Stimulated activated naive B cell treated with anti-CD40 and anti-IgM and Interleukin-4, amounts not matched to agents 10 μg/mL and 1 μg/mL and 100 μg/mL, for 72 hours (primary cell): ENCODE measurements at regions not wholly inside any gene's neighbourhood (a gene's known extent, or its start where the extent isn't known, plus 50 kb on each side); places are given as distances from the start of the nearest gene placed in this dataset.

Experiments
- ATAC-seq, 2 donors: fragments of 150-1000 bp; cut with Tn5 transposase; replicated peaks; 2 replicates each; pipeline ENCODE4 v1.10.0; 2021; ENCODE audit warnings: moderate library complexity in 1 of 2
- DNase-seq: peaks from one replicate; pipeline ENCODE4 v3.0.0; 2021
- H3K27ac Mint-ChIP-seq: one replicate; pipeline ENCODE4 v1.8.0; 2022; ENCODE audit warnings: mild to moderate bottlenecking, mixed read lengths
- H3K27me3 Mint-ChIP-seq, 2 donors: one replicate each; pipeline ENCODE4 v1.8.0; 2022; ENCODE audit warnings: mixed read lengths in 2 of 2
- H3K36me3 Mint-ChIP-seq, 2 donors: one replicate each; pipeline ENCODE4 v1.8.0; 2022; ENCODE audit warnings: mixed read lengths in 2 of 2, mild to moderate bottlenecking in 1 of 2
- H3K4me1 Mint-ChIP-seq, 2 donors: one replicate each; pipeline ENCODE4 v1.8.0; 2022; ENCODE audit warnings: mixed read lengths in 2 of 2, mild to moderate bottlenecking in 1 of 2
- H3K4me3 Mint-ChIP-seq, 2 donors: one replicate each; pipeline ENCODE4 v1.8.0; 2022; ENCODE audit warnings: mild to moderate bottlenecking in 2 of 2, mixed read lengths in 2 of 2, moderate library complexity in 1 of 2
- H3K9me3 Mint-ChIP-seq, 2 donors: one replicate each; pipeline ENCODE4 v1.8.0; 2022; ENCODE audit warnings: mixed read lengths in 2 of 2, mild to moderate bottlenecking in 1 of 2

DNA sequence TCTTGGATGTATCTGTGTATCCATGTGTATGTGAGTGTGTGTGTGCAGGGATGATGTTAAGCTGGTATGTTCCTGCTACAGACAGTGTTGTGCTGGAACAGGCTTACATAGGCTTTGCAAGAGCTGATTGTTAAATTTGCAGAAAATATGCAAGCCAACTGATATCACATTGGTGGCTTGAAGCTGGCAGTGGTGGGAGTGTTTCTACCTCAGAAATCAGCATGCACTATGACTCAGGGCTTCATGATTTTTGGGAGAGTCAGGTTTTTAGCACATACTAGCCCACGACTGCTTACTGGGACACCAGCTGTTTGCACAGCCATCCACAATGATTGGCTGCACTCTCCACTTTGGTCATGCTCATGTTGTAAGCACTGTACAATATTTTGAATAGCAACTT, 261.8 kb downstream of the DHX15 start:
- peaks cover 0 to 2% of the 10 kb centered on the region in 2 donors for H3K9me3 Mint-ChIP-seq
- ATAC-seq (no peak), DNase-seq (no peak)

DNA sequence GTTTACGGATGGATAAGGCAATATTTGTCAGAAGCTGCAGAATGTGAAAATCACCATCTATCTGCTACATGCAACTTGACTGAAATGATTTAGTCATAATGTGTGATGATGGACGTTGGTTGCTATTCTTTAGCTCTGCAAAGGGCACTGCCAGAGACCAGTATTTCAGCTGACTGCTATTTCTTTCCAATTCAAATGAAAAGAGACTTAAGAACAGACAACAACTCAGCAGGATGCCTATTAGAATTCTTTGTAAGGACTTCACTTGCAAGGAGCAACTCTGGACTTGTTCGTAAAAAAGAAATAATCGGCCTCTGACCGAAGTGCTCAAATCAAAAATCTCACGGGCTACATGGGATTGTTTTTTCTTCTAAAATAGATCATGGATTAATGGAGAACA, 262.7 kb downstream of the DHX15 start:
- H3K36me3 Mint-ChIP-seq: no peaks in the 10 kb centered on the region
- no peaks in the 10 kb centered on the region for H3K4me1 Mint-ChIP-seq

More for the DNA sequence above, 261.8 kb downstream of the DHX15 start:
- no peaks in the 10 kb centered on the region for H3K36me3 Mint-ChIP-seq
- H3K4me3 Mint-ChIP-seq: no peak overlapping the region
- no peak overlapping the region for H3K27ac Mint-ChIP-seq
- H3K27me3 Mint-ChIP-seq: no peaks in the 10 kb centered on the region
- H3K4me1 Mint-ChIP-seq: no peaks in the 10 kb centered on the region

DNA sequence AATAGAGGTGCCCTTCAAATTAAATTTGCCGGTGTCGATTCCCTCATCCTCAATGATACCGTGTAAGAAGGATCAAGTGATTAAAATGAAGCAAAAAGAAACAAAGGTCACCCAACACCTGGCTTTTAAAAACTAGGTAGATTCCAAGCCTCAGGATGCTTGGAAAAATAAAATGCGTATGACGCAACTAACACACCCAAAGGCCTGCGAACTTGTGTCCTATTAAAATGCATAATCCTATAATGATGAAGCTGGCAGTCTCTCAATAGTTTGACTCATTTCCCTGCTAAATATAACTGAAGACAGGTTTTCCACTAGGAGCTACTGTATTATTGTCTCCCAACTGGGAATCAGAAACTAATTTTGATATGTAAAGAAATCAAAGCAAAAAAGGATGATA, 263.2 kb downstream of the DHX15 start:
- DNase-seq: no peak
- Mint-ChIP-seq H3K4me1 (no peaks in the 10 kb centered on the region), H3K27ac (no peak overlapping the region), H3K9me3 (peaks cover 0 to 2% of the 10 kb centered on the region in 2 donors), H3K4me3 (no peak overlapping the region), H3K36me3 (no peaks in the 10 kb centered on the region), H3K27me3 (no peaks in the 10 kb centered on the region)
- no peak for ATAC-seq

More for the DNA sequence above, 262.7 kb downstream of the DHX15 start:
- Mint-ChIP-seq H3K4me3 (no peak overlapping the region), H3K27me3 (no peaks in the 10 kb centered on the region), H3K27ac (no peak overlapping the region), H3K9me3 (peaks cover 0 to 2% of the 10 kb centered on the region in 2 donors)
- no peak for DNase-seq
- no peak for ATAC-seq

DNA sequence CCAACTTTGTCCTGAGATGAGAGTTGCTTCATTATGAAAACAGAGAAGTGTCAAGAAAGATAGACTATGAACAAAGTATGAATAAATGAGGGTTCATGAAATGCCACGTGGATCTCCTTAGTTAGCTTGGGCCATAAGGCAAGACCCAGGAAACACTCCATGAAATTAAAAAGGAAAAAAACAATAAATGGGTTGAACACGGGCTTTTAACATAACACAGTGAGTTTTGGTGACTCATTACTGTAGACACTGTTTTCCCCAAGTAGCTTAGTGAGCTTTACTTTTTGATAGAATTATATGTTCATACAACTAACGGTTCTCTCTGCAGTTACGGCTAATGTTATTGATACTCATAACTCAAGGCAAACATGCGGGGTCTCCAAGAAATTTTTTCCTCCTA, 265.0 kb downstream of the DHX15 start:
- H3K4me3 Mint-ChIP-seq: no peak overlapping the region

DNA sequence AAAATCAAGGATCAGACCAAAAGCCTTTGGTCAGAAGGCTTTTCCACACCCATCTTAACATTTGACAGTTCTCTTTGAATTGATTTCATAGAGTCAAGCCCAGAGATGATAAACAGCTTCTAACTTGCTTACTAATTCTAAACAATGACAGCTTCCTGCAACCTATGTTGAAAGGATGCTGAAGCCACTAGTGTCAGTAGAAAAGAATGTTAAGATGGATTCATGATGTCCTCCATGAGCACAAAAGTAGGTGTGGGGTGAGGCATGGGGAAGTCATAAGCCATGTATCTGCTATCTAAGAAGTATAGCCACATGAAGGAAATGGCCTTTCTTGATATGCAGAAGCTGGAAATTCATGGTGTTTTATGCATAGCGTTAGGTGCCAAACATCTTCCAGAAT, 269.3 kb downstream of the DHX15 start:
- peaks cover 0 to 2% of the 10 kb centered on the region in 2 donors for H3K9me3 Mint-ChIP-seq
- no peak overlapping the region for H3K27ac Mint-ChIP-seq
- H3K36me3 Mint-ChIP-seq: no peaks in the 10 kb centered on the region
- H3K27me3 Mint-ChIP-seq: no peaks in the 10 kb centered on the region
- ATAC-seq: no peak
- H3K4me1 Mint-ChIP-seq: no peaks in the 10 kb centered on the region
- no peak overlapping the region for H3K4me3 Mint-ChIP-seq
- DNase-seq: no peak

More for the DNA sequence above, 265.0 kb downstream of the DHX15 start:
- Mint-ChIP-seq H3K27me3 (no peaks in the 10 kb centered on the region), H3K36me3 (no peaks in the 10 kb centered on the region), H3K4me1 (no peaks in the 10 kb centered on the region), H3K27ac (no peak overlapping the region), H3K9me3 (no peaks in the 10 kb centered on the region)
- ATAC-seq (no peak), DNase-seq (no peak)

DNA sequence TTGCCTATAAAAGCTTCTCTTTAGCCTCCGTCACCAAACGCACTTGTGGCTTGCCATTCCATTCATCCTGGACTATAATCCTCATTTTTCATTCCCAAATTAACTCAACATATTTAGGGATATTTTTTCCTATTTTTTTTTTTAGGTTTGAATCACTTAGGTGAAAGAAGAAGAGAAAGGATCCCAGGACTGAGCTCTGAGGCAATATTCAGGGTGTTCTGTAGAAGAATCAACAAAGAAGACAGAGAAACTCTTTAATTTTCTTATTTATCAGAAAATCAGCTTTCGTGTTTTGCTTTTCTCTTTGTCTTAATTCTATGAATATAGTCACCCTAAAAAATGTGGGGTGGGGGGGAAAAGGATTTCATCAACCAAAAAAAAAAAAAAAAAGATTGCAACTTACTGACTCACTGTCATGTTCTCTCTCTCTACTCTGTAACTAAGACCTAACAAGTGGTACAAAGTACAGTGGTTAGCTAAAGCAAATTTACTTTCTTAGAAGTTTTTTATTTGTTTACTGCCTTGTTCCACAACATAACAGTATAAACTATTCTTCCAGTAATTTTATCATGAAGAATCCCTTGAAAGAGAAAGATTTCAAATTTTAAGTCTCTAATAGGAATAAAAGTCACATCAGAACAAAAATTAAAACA, 272.0 kb downstream of the DHX15 start:
- Mint-ChIP-seq H3K27me3 (no peaks in the 10 kb centered on the region), H3K9me3 (peaks cover 0 to 2% of the 10 kb centered on the region in 2 donors), H3K4me1 (no peaks in the 10 kb centered on the region), H3K4me3 (no peak overlapping the region), H3K36me3 (no peaks in the 10 kb centered on the region), H3K27ac (no peak overlapping the region)
- DNase-seq: no peak
- ATAC-seq: no peak

DNA sequence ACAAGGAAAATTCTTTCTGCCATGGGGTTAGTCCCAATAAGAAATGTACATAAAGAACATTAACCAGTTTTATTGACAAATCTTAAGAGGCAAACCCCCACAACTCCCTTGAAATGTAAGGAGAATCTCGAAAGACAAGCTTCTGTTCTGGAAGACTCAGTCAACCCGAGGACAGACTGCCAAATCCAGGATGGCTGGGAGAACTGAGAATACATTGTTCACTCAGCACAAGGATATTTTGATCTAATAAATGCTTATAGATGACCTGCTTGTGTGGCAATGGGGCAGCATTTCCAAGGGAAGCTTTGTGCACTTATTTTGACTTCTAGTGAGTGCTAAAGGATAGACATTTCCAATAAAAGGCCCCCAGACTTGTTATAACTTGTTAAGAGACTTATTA, 280.4 kb downstream of the DHX15 start:
- ATAC-seq: no peak
- H3K36me3 Mint-ChIP-seq: no peaks in the 10 kb centered on the region

DNA sequence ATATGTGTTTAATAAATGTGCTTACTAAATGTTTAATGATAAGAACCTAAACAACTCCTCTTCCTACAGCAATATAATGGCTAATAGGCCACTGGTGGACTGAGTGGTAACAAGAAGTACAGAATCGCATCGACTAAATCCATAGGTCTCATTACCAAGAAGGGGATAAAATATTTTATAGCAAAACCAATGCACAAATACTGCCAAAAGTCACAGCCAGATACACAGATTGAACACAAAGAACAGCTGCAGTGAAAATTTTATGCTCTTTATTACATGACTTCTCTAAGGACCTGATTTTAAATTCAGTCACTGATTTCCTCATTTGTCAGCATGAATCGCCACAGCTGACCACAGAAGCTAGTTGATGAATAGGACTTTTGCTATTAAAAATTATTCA, 285.4 kb downstream of the DHX15 start:
- ATAC-seq: no peak
- Mint-ChIP-seq H3K4me1 (no peaks in the 10 kb centered on the region), H3K27ac (no peak overlapping the region)

More for the DNA sequence above, 280.4 kb downstream of the DHX15 start:
- Mint-ChIP-seq H3K4me3 (no peak overlapping the region), H3K27me3 (peaks cover 0 to 3% of the 10 kb centered on the region in 2 donors), H3K4me1 (no peaks in the 10 kb centered on the region), H3K9me3 (peaks cover 0 to 5% of the 10 kb centered on the region in 2 donors), H3K27ac (no peak overlapping the region)
- no peak for DNase-seq

DNA sequence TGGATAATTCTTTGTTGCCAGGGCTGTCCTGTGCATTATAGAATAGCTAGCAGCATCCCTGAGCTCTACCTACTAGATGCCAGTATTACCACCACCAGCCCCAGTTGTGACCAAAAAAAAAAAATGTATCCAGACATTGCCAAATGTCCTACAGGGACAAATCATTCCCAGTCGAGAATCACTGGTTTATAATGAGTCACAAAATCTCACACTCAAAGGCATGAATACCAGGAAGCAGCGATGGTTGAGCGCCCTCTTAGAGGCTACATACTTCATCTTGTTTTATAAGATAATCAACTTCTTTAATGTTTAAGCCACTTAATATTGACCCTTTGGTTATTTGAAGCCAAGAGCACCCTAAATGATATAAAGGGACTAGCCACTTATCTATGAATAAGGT, 297.3 kb downstream of the DHX15 start:
- no peak overlapping the region for H3K27ac Mint-ChIP-seq
- no peak for ATAC-seq
- no peaks in the 10 kb centered on the region for H3K27me3 Mint-ChIP-seq
- peaks cover 5 to 8% of the 10 kb centered on the region in 2 donors for H3K9me3 Mint-ChIP-seq
- no peak overlapping the region for H3K4me3 Mint-ChIP-seq
- no peaks in the 10 kb centered on the region for H3K4me1 Mint-ChIP-seq
- no peaks in the 10 kb centered on the region for H3K36me3 Mint-ChIP-seq
- no peak for DNase-seq

More for the DNA sequence above, 285.4 kb downstream of the DHX15 start:
- H3K4me3 Mint-ChIP-seq: no peak overlapping the region
- no peaks in the 10 kb centered on the region for H3K36me3 Mint-ChIP-seq
- peaks cover 0 to 5% of the 10 kb centered on the region in 2 donors for H3K9me3 Mint-ChIP-seq
- H3K27me3 Mint-ChIP-seq: no peaks in the 10 kb centered on the region
- DNase-seq: no peak

DNA sequence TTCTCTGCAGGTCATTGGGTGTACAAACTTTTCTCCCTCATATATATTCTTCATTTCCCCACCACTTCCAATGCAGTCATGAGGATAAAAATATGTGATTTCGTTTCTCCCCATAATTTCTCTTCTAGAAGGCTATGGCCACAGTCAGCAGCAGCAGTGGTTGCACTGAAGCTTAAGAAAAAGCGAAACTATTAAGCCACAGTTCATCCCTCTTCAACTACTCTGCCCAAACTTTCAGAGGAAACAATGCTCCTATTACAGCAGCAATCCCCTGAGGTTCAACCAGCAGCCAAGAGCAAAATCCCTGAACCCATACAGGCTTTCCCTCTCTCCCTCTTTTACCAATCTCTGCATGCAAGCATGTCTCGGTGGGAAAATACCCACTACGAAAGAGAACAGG, 298.6 kb downstream of the DHX15 start:
- H3K36me3 Mint-ChIP-seq: no peaks in the 10 kb centered on the region
- no peak overlapping the region for H3K27ac Mint-ChIP-seq
- DNase-seq (no peak), ATAC-seq (no peak)
- H3K27me3 Mint-ChIP-seq: no peaks in the 10 kb centered on the region
- H3K9me3 Mint-ChIP-seq: peaks cover 5% of the 10 kb centered on the region in 2 donors
- no peak overlapping the region for H3K4me3 Mint-ChIP-seq
- H3K4me1 Mint-ChIP-seq: no peaks in the 10 kb centered on the region

DNA sequence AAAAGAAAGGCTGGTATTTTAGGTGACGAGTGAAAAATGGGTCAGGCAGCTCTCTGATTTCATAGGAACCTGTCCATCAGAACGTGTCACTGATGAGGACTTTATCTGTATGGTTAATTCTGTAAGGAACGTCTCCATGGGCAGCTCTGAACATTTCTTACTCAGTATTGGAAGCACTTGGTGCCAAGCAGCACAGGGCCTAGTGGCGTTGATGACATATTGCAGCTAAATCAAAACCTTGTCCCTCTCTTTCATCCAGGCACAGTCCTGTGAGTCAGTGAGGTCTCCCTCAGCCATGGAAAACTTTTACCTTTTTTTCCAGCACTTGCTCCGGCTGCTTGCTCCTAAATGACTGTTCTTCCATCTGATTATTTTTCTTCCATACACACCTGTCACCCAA, 301.9 kb downstream of the DHX15 start:
- H3K4me3 Mint-ChIP-seq: no peak overlapping the region
- no peak for DNase-seq
- peaks cover 1 to 2% of the 10 kb centered on the region in 2 donors for H3K9me3 Mint-ChIP-seq
- no peaks in the 10 kb centered on the region for H3K36me3 Mint-ChIP-seq
- no peaks in the 10 kb centered on the region for H3K4me1 Mint-ChIP-seq
- no peak overlapping the region for H3K27ac Mint-ChIP-seq
- no peak for ATAC-seq
- peaks cover 0 to 6% of the 10 kb centered on the region in 2 donors for H3K27me3 Mint-ChIP-seq

DNA sequence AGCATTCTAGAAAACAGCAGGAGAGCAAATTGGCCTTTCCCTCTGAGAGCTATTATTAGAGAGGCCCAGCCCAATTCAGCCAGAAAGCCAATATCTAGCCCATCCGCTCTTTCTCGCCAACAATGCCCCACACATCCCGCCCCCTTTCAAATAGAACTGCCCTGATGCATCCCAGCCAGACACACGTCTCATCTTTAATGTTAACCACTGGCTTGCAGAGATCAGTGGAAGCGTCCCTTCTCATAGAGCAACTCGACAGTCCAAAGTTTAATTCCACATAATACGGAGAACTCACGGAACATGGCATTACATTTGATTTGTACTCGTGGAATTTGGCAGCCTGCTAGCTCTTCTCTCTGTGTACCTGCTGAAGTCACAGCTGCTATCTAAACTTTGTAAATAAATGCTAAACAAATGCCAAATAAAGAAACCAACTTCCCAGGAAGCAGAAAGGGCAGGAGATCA, 304.4 kb downstream of the DHX15 start:
- no peak overlapping the region for H3K27ac Mint-ChIP-seq
- ATAC-seq: no peak
- H3K9me3 Mint-ChIP-seq: peaks cover 0 to 4% of the 10 kb centered on the region in 2 donors
- no peak for DNase-seq
- H3K4me3 Mint-ChIP-seq: no peak overlapping the region
- H3K27me3 Mint-ChIP-seq: peaks cover 0 to 9% of the 10 kb centered on the region in 2 donors
- no peaks in the 10 kb centered on the region for H3K36me3 Mint-ChIP-seq
- H3K4me1 Mint-ChIP-seq: no peaks in the 10 kb centered on the region

DNA sequence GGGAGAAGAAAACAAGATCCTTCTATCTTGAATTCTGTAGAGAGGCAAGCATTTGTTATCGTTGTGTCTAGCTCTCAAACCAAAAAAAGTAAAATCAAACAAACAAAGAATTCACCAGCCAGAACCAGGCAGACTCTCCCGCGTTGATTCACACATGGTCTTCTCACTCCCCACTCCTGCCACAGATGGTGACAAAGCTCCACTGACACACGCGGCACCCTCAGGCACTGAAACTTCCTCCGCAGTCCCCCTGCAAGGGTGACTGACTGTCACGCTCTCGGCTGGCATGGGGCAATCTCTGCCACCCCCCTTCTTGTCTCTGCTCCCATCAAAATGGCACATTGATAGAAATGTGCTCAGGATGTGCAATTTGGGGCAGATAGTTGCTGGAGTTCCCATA, 304.9 kb downstream of the DHX15 start:
- Mint-ChIP-seq H3K36me3 (no peaks in the 10 kb centered on the region), H3K27me3 (peaks cover 0 to 9% of the 10 kb centered on the region in 2 donors), H3K27ac (no peak overlapping the region), H3K4me3 (no peak overlapping the region), H3K4me1 (no peaks in the 10 kb centered on the region), H3K9me3 (peaks cover 0 to 4% of the 10 kb centered on the region in 2 donors)
- DNase-seq: no peak
- no peak for ATAC-seq

DNA sequence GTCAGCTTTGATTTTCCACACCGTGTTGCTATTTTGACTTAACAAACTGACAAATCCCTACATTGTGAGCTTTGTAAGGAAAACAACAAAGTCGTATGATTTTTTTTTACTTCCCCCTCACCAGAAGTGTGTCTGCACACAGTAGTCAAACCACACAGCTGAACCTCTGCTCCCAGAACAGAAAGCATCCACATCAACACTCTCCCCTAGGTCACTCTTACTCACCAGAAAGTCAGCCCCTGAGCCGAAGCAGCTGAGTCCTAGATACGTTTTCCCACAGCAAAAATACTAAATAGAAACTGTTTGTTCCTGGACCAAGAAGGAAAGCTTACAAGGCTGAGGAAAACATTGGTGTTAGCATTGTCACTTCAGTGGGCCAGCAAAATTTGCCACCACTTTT, 305.7 kb downstream of the DHX15 start:
- no peak overlapping the region for H3K4me3 Mint-ChIP-seq

DNA sequence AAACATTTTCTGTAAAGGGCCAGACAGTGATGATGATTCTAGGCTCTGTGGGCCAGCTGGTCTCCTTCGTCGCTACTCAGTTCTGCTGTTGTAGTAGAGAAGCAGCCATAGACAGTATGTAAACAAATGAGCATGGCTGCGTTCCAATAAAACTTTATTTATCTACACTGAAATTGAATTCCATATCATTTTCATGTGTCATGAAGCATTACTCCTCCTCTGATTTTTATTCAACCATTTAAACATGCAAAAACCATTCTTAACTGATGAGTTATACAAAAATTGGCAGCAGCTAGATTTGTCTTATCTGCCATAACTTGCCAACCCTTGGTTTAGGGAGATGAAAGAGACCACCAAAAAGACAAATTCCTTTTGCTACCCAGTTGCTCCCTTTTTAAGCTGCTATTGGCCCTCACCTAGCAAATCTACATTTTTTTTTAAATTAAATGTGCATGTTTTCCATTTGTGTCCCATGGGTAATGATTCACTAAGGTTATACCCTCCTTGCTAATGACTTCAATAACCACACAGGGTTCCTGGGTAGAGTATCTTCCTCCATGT, 309.9 kb downstream of the DHX15 start:
- no peaks in the 10 kb centered on the region for H3K4me1 Mint-ChIP-seq
- no peaks in the 10 kb centered on the region for H3K36me3 Mint-ChIP-seq
- H3K9me3 Mint-ChIP-seq: peaks cover 0 to 4% of the 10 kb centered on the region in 2 donors
- ATAC-seq (no peak), DNase-seq (no peak)
- H3K27me3 Mint-ChIP-seq: peaks cover 0 to 9% of the 10 kb centered on the region in 2 donors
- H3K27ac Mint-ChIP-seq: no peak overlapping the region
- H3K4me3 Mint-ChIP-seq: no peak overlapping the region

More for the DNA sequence above, 305.7 kb downstream of the DHX15 start:
- Mint-ChIP-seq H3K9me3 (peaks cover 0 to 4% of the 10 kb centered on the region in 2 donors), H3K27me3 (peaks cover 0 to 9% of the 10 kb centered on the region in 2 donors), H3K36me3 (no peaks in the 10 kb centered on the region), H3K27ac (no peak overlapping the region), H3K4me1 (no peaks in the 10 kb centered on the region)
- no peak for DNase-seq
- no peak for ATAC-seq
